NOMO-1 (cell line): ENCODE measurements at regions not wholly inside any gene's neighbourhood (a gene's known extent, or its start where the extent isn't known, plus 50 kb on each side); places are given as distances from the start of the nearest gene placed in this dataset.
"Not testable (repeated sequence)": the region's sequence is repeated elsewhere in the genome, so short reads cannot be mapped to it uniquely, and the experiment has no call there.

Source experiments
- DNase-seq, 2 experiments: peaks; one replicate each; lab custom pipeline; 2025; ENCODE audit not compliant: unreplicated experiment in 2 of 2; lab: John Stamatoyannopoulos, UW

GRCh38 chr18:44557616-44558151 is 123.0 kb upstream of the SETBP1 start:
- DNase-seq: no peak

GRCh38 chr18:44558767-44559166 is 121.9 kb upstream of the SETBP1 start:
- no peak for DNase-seq

- peak in 1 of 2 experiments; percentile 42 for DNase-seq
These were observed 117.7 kb upstream of the SETBP1 start for GRCh38 chr18:44562986-44563385.

- DNase-seq: peak in 1 of 2 experiments; percentile 23
These were observed 115.8 kb upstream of the SETBP1 start for GRCh38 chr18:44564922-44565321.

GRCh38 chr18:44568342-44568741 is 112.3 kb upstream of the SETBP1 start:
- DNase-seq: no peak

- no peak for DNase-seq
These were observed 111.7 kb upstream of the SETBP1 start for GRCh38 chr18:44568986-44569385.

GRCh38 chr18:44569391-44570055 is 111.2 kb upstream of the SETBP1 start:
- DNase-seq: no peak

GRCh38 chr18:44579028-44579702 is 101.5 kb upstream of the SETBP1 start:
- no peak for DNase-seq

- peak in 1 of 2 experiments; percentile 10 for DNase-seq
These were observed 100.9 kb upstream of the SETBP1 start for GRCh38 chr18:44579745-44580144.

- no peak for DNase-seq
These were observed 100.5 kb upstream of the SETBP1 start for GRCh38 chr18:44580159-44580558.

GRCh38 chr18:44580782-44581181 is 99.9 kb upstream of the SETBP1 start:
- DNase-seq: not testable (repeated sequence)

- no peak for DNase-seq
These were observed 98.2 kb upstream of the SETBP1 start for GRCh38 chr18:44582456-44582855.

GRCh38 chr18:44584900-44585299 is 95.8 kb upstream of the SETBP1 start:
- no peak for DNase-seq

GRCh38 chr18:44586782-44587524 is 93.7 kb upstream of the SETBP1 start:
- DNase-seq: no peak

- no peak for DNase-seq
These were observed 92.2 kb upstream of the SETBP1 start for GRCh38 chr18:44588508-44588907.

GRCh38 chr18:44589693-44590355 is 90.9 kb upstream of the SETBP1 start:
- no peak for DNase-seq

- DNase-seq: no peak
These were observed 89.6 kb upstream of the SETBP1 start for GRCh38 chr18:44590956-44591670.

- DNase-seq: no peak
These were observed 88.0 kb upstream of the SETBP1 start for GRCh38 chr18:44592639-44593038.

GRCh38 chr18:44594799-44595467 is 85.8 kb upstream of the SETBP1 start:
- DNase-seq: no peak

- DNase-seq: no peak
These were observed 82.9 kb upstream of the SETBP1 start for GRCh38 chr18:44597797-44598196.
